NCI-H524 (cell line): ENCODE measurements at regions not wholly inside any gene's neighbourhood (a gene's known extent, or its start where the extent isn't known, plus 50 kb on each side); places are given as distances from the start of the nearest gene placed in this dataset.
A peak's percentile ranks its signal among the peaks of the same experiment; 100 is the strongest.
"Not testable (repeated sequence)": the region's sequence is repeated elsewhere in the genome, so short reads cannot be mapped to it uniquely, and the experiment has no call there.

ENCODE experiments used
- DNase-seq, 2 experiments: peaks; one replicate each; lab custom pipeline; 2025; lab: John Stamatoyannopoulos, UW

DNA sequence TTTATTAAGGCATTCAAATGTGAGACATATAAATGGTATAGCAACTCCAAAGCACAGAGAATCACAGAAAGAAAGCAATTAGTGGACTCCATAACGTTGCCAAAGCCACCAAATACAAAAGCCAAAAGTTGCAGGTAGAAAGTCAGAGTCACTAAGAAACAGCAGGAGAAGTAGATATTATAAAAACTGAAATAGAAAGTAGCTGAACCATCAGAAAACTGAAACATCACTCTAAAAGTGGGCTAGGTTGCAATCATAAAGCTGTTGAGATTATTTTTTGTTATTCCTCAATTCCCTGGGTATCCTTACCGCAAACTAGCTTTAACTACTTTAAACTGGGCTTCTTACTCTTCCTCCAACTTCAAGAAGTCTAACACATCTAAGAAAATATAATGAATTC, 108.1 kb upstream of the ARRDC3 start:
- DNase-seq, result no peak

DNA sequence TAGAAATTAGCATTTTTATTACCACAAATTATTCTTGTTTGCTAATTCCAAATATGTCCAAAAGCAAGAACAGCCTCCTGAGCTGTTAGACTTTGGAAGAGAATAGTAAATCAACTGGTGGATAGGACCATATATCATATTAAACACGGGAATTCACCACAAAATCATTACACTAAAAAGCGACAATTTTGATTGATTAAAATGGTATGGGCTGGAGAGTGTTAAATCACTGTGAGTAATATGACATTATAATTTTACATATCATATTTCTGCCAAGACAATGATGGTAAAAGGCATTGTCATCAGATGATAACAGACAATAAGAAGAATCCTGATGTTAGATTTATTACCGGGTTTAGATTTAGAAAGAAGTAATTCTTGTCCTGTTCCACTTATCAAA, 107.2 kb upstream of the ARRDC3 start:
- DNase-seq, result no peak

DNA sequence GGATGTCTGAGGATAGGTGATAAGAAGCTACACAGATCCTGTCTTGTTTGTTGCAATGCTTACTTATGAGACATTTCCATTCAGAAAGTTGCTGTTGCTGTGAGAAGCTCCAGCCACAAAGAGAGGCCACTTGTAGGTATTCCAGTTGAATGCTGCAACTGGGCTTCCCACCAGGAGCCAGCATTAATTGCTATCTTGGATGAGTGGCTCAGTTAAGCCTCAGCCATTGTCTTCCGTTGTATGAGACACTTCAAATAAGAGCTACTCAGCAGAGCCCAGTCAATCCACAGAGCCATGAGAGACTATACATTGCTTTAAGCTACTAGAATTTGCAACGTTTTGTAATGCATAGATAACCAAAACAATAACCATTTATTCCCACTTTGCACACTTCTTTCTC, 104.3 kb upstream of the ARRDC3 start:
- DNase-seq, result no peak

DNA sequence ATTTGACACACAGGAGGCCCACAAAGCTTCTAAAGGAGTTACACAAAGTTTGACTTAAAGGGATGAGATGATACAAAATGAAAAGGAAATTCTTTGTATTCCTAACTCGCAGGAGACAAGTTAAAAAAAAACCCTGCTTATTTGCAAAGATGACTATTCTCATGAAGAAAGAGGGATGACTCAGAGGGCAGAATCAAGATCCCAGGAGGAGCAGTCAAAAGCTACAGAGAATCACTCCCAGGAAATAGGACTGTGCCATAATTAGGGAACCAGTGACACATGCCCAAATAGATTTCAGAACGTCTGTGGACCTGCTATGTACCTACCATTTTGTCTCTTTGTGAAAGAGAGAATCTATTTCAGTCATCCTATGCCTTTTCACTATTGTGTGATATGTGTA, 103.5 kb upstream of the ARRDC3 start:
- no peak for DNase-seq

DNA sequence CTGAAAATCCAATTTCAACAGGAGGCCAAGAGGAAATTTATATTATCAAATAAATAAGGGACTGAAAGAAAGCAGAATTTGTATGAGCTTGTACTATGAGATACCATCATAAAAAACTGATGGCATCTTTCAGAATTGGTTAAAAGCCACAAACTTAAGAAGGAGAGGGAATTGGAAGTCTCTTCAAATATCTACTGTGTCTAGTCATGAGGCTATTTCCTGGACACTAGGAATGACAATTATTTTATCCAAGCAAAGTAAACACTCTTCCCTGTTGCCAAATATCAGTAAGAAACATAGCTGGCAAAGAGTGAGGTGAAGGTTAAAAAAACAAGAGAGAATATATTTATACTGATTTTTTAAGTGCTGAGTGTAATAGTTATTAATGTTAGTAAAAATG, 101.5 kb upstream of the ARRDC3 start:
- no peak for DNase-seq

DNA sequence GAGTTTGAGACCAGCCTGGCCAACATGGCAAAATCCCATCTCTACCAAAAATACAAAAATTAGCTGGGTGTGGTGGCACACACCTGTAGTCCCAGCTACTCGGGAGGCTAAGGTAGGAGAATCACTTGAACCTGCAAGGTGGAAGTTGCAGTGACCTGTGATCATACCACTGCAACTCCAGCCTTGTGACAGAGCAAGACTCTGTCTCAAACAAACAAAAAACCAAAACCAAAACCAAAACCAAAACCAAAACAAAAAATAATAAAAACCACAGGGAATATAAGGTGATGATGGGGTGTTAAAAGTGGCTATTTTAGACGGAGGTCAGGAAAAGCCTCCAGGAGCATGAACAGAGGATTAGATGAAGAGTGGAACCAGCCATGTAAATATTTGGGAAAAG, 96.3 kb upstream of the ARRDC3 start:
- DNase-seq, result not testable (repeated sequence)

DNA sequence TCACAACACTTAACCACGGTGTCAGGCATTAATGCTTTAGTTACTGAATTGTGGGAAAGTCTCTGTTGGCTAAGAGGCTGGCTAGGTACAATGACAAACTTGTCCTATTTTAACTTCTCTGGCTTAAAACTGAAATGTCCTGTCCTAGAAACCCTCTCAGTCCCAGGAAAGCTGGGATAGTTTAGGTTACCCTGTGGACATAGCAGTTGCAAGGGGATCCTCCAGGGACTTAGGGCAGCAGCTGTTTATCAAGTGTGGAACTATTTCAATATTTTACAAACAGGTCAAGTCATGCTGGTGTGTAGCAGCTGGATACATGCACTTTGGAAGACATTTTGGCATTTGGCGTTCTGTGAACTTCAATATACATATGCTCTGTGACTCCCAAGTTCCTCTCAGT, 95.0 kb upstream of the ARRDC3 start:
- no peak for DNase-seq

DNA sequence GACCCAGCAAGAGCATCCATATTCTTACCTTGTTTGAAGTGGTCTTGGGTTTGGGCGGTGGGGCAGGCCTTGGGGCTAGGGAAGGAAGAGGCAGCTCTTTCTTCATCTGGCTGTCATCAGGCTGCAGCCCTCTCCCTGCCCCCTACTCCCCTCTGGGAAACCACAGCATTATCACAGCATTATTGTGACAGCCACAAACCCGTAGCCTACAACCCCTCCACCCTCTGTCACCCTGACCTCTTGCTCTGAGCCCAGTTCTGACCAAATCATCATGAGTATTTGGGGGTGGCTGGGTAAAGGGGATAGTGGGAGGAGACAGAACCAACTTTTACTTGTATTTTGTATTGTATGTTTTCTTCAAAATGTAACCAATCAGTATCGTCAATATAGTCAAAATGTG, 94.3 kb upstream of the ARRDC3 start:
- DNase-seq, result no peak

DNA sequence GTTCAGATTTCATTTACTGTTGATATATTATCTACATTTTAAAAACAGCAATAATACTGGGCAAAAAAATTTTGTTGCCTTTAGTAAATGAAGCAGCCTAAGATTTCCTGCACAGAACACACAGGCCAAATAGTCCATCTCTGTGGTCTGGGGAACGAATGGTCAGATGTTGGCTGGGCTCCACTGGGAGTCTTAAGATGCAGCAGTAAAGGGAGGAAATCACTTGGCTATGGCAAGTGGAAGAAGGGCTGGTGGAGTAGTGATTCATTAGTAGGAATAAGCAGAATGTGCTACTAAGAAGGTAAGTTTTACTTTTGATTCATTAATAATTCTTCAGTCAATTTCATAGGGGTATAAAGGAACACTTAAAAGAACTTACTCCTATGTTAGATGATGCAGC, 91.1 kb upstream of the ARRDC3 start:
- no peak for DNase-seq

DNA sequence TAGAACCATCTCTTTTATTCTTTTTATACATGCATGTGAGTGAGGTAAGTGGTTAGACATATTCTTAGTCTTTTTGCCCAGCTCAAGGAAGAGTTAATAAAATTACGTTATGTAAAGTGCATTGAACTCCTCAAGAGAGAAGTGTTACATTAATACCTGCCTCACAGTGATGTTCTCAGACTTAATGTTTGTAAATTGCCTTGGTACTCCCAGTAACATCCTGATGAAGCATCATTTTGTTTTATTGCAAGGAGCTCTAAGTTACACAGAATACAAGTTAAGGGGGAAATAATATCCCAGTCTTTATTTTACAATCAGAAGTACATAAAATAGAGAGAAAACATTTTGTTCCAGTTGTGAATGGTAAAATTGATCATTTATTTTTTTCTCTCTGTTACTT, 89.5 kb upstream of the ARRDC3 start:
- no peak for DNase-seq

DNA sequence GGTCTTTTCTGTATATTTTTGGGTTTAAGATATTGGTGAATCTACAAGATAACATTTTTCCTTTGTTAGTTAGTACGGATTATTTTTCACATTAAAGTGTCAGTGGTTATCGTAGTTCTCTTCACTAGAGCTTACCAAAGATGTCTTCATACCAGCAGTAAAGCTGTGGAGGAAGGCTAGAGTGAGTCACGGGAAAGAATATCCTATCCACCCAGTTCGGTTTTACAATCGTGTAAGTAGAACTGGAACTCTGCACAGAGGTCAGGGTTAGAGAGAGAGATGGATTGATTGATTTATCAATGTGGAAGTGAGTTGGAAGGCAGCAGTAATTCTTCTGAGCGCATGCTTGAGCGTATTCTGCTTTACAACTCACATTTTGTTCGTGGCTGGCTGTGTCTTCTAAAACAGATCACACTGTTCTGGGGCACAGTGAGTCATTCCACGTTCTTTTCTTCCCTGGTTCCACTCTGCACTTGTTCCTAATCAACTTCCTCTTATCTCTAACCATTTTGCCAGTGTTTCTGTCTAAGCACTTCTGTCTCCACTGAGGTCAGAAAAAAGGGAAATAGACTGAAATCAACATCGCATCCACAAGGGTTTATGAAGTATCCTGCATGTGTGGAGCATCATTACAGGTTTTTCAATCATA, 86.5 kb upstream of the ARRDC3 start:
- DNase-seq, result no peak

DNA sequence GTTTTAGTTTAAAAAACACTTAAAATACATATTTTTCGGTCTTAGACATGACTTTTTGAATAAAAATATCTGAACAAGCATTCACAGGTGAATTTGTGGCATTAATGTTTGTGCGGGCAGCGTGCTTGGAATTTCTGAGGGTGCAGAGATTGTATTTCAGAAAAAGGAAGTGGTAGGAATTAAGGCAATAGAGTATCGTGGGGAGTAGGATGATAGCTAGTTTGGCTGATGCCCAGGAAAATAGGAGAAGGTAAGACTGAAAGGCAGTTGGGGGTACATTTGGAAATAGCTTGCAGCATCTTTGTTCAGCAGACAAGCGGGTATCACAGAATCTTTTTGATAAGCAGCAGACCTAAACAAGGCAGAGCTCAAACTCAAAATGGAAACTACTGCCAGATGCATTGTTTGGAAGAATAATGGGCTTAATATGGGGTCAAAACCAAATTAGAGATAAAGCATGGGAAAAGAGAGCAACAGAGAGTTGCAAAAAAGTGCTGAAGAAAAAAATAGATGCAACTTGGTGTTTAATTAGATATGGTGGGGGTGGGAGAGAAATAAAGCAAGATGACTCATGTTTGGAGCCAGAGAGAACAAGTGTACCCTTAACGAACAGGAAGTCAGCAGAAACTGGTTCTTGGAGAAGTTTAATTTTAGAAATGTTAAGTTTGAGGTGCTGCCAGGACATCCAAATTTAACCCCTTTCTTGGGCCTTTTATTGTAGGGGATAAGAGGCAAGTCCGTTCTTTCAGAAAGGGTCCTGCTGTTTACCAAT, 85.7 kb upstream of the ARRDC3 start:
- no peak for DNase-seq

DNA sequence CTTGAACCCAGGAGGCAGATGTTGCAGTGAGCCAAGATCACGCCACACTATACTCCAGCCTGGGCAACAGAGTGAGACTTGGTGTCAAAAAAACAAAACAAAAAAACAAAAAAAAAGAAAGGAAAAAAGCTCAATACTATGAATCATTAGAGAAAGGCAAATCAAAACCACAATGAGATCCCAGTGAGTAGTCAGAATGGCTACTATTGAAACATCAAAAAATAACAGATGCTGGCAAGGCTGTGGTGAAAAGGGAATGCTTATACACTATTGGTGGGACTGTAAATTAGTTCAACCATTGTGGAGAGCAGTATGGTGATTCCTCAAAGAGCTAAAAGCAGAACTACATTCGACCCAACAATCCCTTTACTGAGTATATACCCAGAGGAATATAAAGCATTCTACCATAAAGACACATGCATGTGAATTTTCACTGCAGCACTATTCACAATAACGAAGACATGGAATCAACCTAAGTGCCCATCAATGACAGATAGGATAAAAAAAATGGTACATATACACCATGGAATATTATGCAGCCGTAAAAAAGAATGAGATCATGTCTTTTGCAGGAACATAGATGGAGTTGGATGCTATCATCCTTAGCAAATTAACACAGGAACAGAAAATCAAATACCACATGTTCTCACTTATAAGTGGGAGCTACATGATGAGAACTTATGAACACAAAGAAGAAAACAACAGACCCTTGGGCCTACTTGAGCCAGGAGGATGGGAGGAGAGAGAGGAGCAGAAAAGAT, 81.9 kb upstream of the ARRDC3 start:
- DNase-seq, result no peak

DNA sequence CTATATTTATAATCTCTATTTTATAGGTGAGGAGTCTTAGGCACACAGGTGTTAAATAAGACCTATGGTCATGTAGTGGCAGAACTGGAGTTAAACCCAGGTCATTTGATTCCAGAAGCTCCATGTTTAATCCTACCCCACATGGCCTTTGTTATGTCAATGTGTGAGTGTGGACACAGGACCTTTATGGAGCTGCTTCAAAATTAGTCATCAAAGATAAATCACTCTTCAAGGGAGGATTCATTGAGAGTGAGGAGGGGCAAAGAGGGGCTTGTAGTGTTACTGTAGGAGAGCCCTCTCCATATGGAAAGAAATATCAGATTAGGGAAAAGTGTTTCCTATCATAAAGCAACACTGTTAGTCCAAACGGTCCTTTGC, 74.6 kb upstream of the ARRDC3 start:
- DNase-seq, result peak; percentile 21 to 70

DNA sequence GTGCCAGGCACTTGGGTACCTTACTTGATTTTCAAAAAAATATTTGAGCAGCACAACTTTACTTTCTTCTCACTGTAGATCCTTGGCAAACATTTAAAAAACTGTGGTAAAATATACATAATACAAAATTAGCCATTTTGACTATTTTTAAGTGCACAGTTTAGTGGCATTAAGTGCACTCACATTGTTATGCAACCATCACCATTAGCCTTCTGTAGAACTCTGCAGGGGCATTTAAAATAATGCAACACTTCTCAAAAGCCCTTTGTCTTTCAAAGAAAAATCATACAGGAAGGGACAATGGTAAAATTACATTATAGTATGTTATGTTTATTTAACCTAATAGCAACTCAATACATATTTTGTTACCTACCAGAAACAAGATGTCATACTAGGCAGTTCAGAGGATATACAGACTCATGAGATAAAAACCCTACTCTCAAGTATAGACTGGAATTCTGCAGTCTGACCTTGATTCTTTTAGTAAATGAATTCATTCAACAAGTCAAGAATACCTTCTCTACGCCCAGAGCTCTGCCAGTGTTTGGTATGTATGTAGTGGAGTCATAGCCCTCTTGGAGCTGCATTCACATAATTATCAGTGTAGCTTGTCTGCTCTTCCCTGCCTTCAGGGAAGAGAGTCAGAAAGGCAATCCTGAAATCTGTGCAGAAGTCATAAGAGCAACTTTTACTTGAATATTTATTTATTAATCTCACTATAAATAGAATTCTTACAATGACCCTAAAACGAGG, 74.0 kb upstream of the ARRDC3 start:
- no peak for DNase-seq

DNA sequence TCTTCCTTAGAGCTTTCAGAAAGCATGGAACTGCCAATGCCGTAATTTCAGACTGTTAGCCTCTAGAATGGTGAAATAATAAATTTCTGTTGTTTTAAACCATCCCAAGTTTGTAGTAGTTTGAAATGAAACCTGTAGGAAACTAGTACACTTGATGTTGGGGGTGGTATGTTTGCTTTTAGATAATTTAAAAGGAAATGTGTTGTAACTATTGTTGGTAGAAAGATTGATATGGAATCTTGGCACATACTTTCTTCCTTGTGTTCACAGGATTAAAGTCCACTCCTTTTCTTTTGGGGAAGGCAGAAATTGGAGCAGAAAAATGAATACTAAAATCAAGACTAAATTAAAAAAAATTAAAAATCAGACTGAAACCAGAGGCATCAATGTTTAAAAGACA, 66.0 kb upstream of the ARRDC3 start:
- DNase-seq, result no peak

DNA sequence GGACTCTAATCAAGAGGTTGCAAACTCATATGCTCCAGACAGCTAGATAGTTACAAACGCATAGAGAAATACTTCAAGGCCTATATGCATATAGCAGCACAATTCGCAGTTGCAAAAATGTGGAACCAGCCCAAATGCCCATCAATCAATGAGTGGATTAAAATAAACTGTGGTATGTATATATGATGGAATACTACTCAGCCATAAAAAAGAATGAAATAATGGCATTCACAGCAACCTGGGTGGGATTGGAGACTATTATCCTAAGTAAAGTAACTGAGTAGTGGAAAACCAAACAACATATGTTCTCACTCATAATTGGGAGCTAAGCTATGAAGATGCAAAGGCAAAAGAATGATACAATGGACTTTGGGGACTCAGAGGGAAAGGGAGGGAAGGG, 65.0 kb upstream of the ARRDC3 start:
- not testable (repeated sequence) for DNase-seq

DNA sequence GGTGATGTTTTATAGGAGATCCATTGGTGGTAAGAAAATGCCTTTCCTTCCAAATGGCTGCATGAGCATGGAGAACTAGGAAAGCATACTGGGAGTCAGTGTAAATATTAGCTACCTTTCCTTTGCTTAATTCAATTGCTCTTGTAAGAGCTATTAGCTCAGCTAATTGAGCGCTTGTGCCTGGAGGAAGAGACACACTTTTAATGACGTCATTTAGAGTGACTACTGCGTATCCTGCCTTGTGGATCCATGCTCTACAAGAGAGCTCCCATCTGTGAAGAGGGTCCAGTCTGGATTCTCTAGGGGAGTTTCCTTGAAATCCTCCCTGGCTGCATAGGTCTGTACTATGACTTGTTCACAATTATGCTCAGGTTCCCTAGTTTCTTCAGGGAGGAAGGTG, 63.8 kb upstream of the ARRDC3 start:
- DNase-seq, result not testable (repeated sequence)

DNA sequence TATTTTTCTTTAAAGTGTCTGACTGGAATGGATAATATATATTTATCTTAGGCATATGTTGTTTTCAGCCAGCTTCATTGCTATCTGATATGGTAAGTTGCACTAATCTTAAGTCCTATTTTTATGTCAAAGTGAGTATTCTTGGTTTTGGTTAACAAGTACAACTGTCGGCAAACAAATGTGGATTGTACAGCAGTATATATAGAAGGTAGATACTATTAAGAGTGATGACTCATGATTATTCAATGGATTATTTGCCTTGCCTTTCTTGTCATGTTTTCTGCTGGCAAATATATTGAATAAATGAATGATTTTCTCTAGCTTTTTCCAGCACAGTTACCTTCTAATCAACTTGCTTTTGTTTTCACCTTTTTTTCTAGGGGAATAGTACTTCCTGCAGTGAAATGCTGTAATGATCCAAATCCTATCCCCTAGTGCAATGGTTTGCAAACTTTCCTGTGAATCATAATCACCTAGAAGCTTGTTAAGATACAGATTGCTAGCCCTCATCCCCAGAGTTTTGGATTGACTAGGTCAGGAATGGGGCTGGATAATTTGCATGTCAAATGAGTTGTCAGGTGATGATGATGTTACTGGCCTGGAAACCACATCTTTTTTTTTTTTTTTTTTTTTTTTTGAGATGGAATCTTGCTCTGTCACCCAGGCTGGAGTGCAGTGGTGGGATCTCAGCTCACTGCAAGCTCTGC, 60.8 kb upstream of the ARRDC3 start:
- DNase-seq, result no peak

DNA sequence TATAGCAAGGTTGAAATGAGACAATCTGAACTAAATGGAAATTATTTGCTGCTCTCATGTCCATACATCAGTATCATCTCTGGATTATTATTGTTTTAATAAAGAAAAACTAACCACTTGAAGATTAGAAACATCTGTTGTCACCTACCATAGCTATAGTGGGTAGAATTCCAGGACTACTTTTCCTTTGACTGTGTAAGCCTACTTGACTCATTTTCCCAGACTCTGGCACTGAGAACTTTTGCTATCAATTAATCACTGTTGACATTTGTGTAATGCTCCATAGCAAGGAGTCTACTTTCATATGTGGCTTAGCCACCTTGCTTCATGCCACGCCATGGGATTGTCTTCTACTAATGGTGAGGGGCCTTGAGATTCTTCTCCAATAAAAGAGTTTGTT, 59.9 kb upstream of the ARRDC3 start:
- DNase-seq, result peak in 1 of 2 experiments; percentile 55

DNA sequence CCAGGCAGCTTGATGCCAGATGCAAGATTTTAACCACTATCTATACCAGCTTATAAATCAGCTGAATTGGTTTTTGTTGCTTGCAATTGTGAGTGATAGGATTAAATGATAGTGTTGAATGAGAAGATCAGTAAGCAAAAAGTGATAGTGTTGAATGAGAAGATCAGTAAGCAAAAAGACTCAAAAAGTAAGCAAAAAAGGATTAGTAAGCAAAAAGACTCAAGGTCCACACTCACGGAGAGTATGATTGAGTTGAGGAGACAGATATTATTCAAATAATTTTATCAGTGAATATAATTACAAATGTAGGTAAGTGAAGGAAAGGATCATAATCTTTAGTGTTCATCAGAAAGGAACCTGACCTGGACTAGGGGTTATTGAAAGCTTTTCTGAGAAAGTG, 58.0 kb upstream of the ARRDC3 start:
- DNase-seq, result no peak

DNA sequence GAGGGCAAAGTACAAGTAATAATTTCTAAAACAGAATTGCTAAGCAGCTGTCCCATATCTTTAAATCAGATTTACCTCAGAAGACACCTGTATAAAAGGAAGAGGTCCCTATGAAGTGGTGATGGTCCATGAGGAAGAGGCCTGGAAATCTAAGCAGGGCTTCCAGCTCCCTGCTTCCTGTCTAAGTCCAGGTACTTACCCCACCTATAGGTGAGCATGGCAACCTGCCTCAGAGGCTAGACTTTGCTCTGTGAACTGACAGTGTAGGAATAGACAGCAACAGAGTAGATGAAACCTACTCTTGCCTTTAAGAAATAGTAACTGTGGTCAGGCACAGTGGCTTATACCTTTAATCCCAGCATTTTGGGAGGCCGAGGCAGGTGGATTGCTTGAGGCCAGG, 55.8 kb upstream of the ARRDC3 start:
- no peak for DNase-seq
